ENCODE measurements at regions not wholly inside any gene's neighbourhood (a gene's known extent, or its start where the extent isn't known, plus 50 kb on each side); places are given as distances from the start of the nearest gene placed in this dataset.

DNA sequence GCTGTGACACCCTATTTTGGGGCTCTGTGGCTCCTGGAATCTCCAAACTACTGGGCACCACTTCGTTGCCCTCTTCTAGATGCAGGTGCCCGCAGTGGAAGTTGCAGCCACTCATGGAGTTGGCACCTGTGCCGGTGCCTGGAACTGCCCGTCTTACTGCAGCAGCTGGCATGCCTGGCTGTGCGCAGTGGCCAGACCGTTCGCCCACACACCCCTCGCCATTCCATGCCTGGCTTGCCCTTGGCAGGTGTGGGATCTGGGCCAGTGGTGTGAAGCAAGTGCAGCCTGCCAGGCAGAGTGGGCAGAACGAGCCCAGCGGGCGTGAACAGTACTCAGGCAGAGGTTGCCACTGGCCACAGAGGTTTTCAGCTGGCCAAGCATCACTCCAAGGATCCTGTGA is 1286.7 kb downstream of the ROBO1 start:
- no peaks in the 10 kb centered on the region for H3K79me1 ChIP-seq (ENCODE audit: insufficient read depth, low read depth, low read length, poor library complexity, severe bottlenecking)
- H2BK12ac ChIP-seq (ENCODE audit: insufficient read length, low read depth, low read length): no peak overlapping the region
- H2BK20ac ChIP-seq (ENCODE audit: low read depth, low read length, poor library complexity, severe bottlenecking): no peak overlapping the region
- Mint-ChIP-seq H3K27ac (no peak overlapping the region), H3K4me1 (peaks cover 16 to 22% of the 10 kb centered on the region in 2 experiments), H3K4me3 (no peak overlapping the region), H3K9me3 (peaks cover 8 to 10% of the 10 kb centered on the region in 2 experiments), H3K36me3 (ENCODE audit: insufficient read depth in 1 of 3, low read depth in 3 of 3) (peaks cover 6 to 11% (median 6%) of the 10 kb centered on the region in 3 experiments; a peak in 6 of 7 replicates), H3K27me3 (ENCODE audit: low read depth) (no peaks in the 10 kb centered on the region)
- H4K5ac ChIP-seq (ENCODE audit: insufficient read length, low read depth, low read length): no peak overlapping the region
- no peak overlapping the region for H3K18ac ChIP-seq (ENCODE audit: insufficient read length, low read depth, low read length)
- DNase-seq: no peak
- no peaks in the 10 kb centered on the region for H3K9me3 ChIP-seq (ENCODE audit: control insufficient read depth, low read depth, low read length)
- H2AFZ ChIP-seq (ENCODE audit: low read length): no peak overlapping the region
- H3K27ac ChIP-seq (ENCODE audit: insufficient read length, low read depth, low read length): no peak overlapping the region
- no CpG with 5 or more reads among the region's 11 CpGs for WGBS (ENCODE audit: extremely low coverage, insufficient read length, low lambda C conversion rate)
- H4K8ac ChIP-seq (replicated peaks; ENCODE audit: insufficient read length, low read depth, low read length): no peak overlapping the region
- H3K4me1 ChIP-seq (ENCODE audit: insufficient read depth, low read length): no peaks in the 10 kb centered on the region
- H3K79me2 ChIP-seq (ENCODE audit: insufficient read depth, low read length): no peaks in the 10 kb centered on the region
- no peak overlapping the region for H2BK120ac ChIP-seq (ENCODE audit: low read depth, low read length, poor library complexity, severe bottlenecking)
- no peaks in the 10 kb centered on the region for H3K27me3 ChIP-seq (ENCODE audit: insufficient read depth, low read length)
- no peaks in the 10 kb centered on the region for H3K23me2 ChIP-seq (ENCODE audit: insufficient read length, low read depth, low read length, poor library complexity, severe bottlenecking)
- H2BK15ac ChIP-seq (ENCODE audit: low read depth, low read length): no peak overlapping the region
- no peak overlapping the region for H3K23ac ChIP-seq (ENCODE audit: insufficient read length, low read depth, low read length)
- no peak overlapping the region for H3T11ph ChIP-seq (ENCODE audit: low read length)
- H3K9ac ChIP-seq (ENCODE audit: extremely low read depth, insufficient read length, low read length): no peak overlapping the region
- H4K91ac ChIP-seq (ENCODE audit: insufficient read length, low read depth, low read length): no peak overlapping the region
- H3K4me2 ChIP-seq (ENCODE audit: insufficient read depth, insufficient read length, low read length): no peak overlapping the region
- no peaks in the 10 kb centered on the region for H4K20me1 ChIP-seq (ENCODE audit: control insufficient read depth, insufficient read depth, insufficient read length)
- no peak overlapping the region for H2AK5ac ChIP-seq (ENCODE audit: insufficient read length, low read length)
- H3K4ac ChIP-seq (ENCODE audit: low read depth, low read length): no peak overlapping the region
- H3K14ac ChIP-seq (ENCODE audit: insufficient read depth, low read length): no peak overlapping the region
- no peak overlapping the region for H3K56ac ChIP-seq (ENCODE audit: insufficient read length, low read depth, low read length)
- no peak overlapping the region for H2BK5ac ChIP-seq (ENCODE audit: insufficient read length, low read length)
- TF ChIP-seq, protein P1, sequence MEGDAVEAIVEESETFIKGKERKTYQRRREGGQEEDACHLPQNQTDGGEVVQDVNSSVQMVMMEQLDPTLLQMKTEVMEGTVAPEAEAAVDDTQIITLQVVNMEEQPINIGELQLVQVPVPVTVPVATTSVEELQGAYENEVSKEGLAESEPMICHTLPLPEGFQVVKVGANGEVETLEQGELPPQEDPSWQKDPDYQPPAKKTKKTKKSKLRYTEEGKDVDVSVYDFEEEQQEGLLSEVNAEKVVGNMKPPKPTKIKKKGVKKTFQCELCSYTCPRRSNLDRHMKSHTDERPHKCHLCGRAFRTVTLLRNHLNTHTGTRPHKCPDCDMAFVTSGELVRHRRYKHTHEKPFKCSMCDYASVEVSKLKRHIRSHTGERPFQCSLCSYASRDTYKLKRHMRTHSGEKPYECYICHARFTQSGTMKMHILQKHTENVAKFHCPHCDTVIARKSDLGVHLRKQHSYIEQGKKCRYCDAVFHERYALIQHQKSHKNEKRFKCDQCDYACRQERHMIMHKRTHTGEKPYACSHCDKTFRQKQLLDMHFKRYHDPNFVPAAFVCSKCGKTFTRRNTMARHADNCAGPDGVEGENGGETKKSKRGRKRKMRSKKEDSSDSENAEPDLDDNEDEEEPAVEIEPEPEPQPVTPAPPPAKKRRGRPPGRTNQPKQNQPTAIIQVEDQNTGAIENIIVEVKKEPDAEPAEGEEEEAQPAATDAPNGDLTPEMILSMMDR (conservative IDR thresholded peaks at IDR 0.05): no peak
